Left ventricle myocardium inferior (tissue), 1 donor: ENCODE measurements at regions not wholly inside any gene's neighbourhood (a gene's known extent, or its start where the extent isn't known, plus 50 kb on each side); places are given as distances from the start of the nearest gene placed in this dataset.

Experiments used
- DNase-seq: peaks from one replicate; pipeline ENCODE4 v3.0.0-alpha.2; 2020
- H3K27ac ChIP-seq: fragments of 200-600 bp; replicated peaks from 2 replicates; pipeline ENCODE4 v1.8.0; 2021
- H3K27me3 ChIP-seq: fragments of 200-600 bp; 2 replicates; pipeline ENCODE4 v1.8.0; 2021; ENCODE audit warnings: low read depth
- H3K36me3 ChIP-seq: fragments of 200-600 bp; 2 replicates; pipeline ENCODE4 v1.8.0; 2021
- H3K4me1 ChIP-seq: fragments of 200-600 bp; 2 replicates; pipeline ENCODE4 v1.8.0; 2021
- H3K4me3 ChIP-seq: fragments of 200-600 bp; 2 replicates; pipeline ENCODE4 v1.8.0; 2021; ENCODE audit warnings: mild to moderate bottlenecking, moderate library complexity
- H3K9me3 ChIP-seq: fragments of 200-600 bp; replicated peaks from 2 replicates; pipeline ENCODE4 v1.8.0; 2021
- intact Hi-C: fragments of 100-400 bp; cut with micrococcal nuclease; formaldehyde crosslinking; loops from one replicate; pipeline ENCODE4 v1.11.0; 2022
- TF ChIP-seq, protein P1 (sequence below): fragments of 200-600 bp; IDR thresholded peaks from 2 replicates; pipeline ENCODE4 v1.8.0; 2021; ENCODE audit warnings: antibody characterized with exemption, mild to moderate bottlenecking, borderline replicate concordance
- donor health status: DM: no; HTN: yes; CAD: no; lungs with severe emphysema.

DNA sequence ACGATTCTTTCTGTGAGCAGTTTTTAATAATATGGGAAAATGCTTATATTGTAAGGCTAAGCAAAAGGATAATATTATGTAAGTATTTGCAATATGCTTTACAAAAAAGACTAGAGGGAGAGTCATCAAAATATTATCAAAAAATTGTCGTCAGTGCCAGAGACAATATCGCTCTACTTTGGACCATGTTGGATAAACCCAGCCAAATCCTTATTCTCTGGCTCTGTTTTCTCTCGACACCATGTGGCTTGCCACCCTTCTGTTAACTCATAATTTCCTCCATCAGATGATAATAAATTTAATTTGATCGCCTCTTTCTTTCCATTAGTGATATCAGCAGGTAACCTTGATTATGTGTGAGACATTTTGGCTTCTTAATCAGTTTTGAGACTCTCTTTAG is 129.9 kb downstream of the CDC42EP3 start:
- TF ChIP-seq, protein P1, sequence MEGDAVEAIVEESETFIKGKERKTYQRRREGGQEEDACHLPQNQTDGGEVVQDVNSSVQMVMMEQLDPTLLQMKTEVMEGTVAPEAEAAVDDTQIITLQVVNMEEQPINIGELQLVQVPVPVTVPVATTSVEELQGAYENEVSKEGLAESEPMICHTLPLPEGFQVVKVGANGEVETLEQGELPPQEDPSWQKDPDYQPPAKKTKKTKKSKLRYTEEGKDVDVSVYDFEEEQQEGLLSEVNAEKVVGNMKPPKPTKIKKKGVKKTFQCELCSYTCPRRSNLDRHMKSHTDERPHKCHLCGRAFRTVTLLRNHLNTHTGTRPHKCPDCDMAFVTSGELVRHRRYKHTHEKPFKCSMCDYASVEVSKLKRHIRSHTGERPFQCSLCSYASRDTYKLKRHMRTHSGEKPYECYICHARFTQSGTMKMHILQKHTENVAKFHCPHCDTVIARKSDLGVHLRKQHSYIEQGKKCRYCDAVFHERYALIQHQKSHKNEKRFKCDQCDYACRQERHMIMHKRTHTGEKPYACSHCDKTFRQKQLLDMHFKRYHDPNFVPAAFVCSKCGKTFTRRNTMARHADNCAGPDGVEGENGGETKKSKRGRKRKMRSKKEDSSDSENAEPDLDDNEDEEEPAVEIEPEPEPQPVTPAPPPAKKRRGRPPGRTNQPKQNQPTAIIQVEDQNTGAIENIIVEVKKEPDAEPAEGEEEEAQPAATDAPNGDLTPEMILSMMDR = no peak
- intact Hi-C loops = no loop called here
- H3K9me3 ChIP-seq = no peaks in the 10 kb centered on the region

DNA sequence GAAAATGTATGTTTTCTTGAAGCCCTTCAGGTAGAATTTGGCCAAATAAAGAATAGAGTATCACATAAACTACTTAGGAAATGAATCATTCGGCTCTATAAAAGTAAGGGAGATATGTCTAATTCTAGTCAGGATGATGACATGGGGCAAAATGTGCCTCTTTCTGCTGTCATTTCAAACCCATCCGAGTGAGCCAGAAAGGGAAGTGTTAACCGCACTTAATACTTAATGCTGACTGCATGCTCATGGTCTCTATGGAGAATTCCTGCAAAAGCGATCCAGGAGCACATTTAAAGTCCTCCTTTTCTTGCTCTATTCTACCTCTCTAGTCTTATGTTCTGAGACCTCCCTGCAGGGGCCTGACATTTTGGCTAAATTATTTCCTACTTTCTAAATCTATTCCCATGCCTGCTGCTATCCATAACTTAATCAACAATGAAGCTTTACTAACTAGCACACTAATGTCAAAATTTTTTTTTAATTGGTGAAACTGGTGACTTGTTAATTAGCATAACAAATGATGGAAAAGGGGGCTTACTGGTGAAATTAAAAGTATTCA is 127.4 kb downstream of the CDC42EP3 start:
- TF ChIP-seq, protein P1 = no peak
- DNase-seq = no peak
- Histone ChIP-seq H3K4me3 (no peak overlapping the region), H3K9me3 (no peaks in the 10 kb centered on the region), H3K36me3 (no peaks in the 10 kb centered on the region), H3K4me1 (no peaks in the 10 kb centered on the region), H3K27me3 (no peaks in the 10 kb centered on the region), H3K27ac (no peak overlapping the region)
- intact Hi-C loops = no loop called here

More for the DNA sequence above, 129.9 kb downstream of the CDC42EP3 start:
- Histone ChIP-seq H3K4me1 (no peaks in the 10 kb centered on the region), H3K36me3 (no peaks in the 10 kb centered on the region), H3K4me3 (no peak overlapping the region), H3K27ac (no peak overlapping the region), H3K27me3 (no peaks in the 10 kb centered on the region)
- DNase-seq = no peak

DNA sequence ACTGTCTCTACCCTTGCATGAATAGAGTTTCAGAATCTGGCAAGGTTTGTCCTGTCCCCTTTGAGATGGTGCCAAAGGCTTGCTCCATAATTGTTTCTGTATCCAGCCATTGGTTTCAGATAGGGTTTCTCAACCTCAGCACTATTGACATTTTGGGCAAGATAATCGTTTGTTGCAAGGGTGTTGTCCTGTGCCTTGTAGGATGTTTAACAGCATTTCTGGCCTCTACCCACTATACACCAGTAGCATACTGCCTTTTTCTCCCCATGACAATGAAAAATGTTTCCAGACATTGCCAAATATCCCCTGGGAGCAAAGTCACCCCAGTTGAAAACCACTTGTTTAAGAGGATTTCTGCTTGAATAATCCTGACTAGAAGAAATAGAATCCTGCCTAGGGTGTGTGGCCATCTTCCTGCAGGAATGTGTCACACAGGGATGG is 126.8 kb downstream of the CDC42EP3 start:
- H3K4me3 ChIP-seq = no peak overlapping the region
- H3K27ac ChIP-seq = no peak overlapping the region
- no peaks in the 10 kb centered on the region for H3K36me3 ChIP-seq
- H3K4me1 ChIP-seq = no peaks in the 10 kb centered on the region
- no peaks in the 10 kb centered on the region for H3K27me3 ChIP-seq
- no peaks in the 10 kb centered on the region for H3K9me3 ChIP-seq
- TF ChIP-seq, protein P1 = no peak
- DNase-seq = no peak
- intact Hi-C loops = no loop called here

DNA sequence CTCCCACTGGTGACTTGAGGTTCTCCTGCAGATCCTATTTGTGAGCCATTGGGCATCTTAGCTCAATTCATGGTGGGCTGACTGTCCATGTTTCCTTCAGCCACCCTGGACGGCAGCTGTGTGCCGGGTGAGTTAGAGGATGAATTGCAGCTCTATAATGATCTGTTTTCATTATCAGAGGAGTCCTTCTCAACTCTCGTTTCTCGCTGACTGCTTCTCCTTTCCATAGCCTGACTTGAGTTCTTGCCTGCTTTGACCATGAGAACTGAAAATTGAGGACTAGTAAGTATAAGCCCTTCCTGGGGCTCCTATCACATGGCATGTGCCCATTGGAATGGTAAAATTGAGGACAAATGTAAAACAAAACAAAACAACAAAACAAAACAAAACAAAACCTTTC is 121.8 kb downstream of the CDC42EP3 start:
- Histone ChIP-seq H3K4me1 (no peaks in the 10 kb centered on the region), H3K27ac (no peak overlapping the region), H3K27me3 (no peaks in the 10 kb centered on the region), H3K4me3 (no peak overlapping the region), H3K9me3 (no peaks in the 10 kb centered on the region), H3K36me3 (no peaks in the 10 kb centered on the region)
- intact Hi-C loops = no loop called here
- DNase-seq = no peak
- TF ChIP-seq, protein P1 = no peak

DNA sequence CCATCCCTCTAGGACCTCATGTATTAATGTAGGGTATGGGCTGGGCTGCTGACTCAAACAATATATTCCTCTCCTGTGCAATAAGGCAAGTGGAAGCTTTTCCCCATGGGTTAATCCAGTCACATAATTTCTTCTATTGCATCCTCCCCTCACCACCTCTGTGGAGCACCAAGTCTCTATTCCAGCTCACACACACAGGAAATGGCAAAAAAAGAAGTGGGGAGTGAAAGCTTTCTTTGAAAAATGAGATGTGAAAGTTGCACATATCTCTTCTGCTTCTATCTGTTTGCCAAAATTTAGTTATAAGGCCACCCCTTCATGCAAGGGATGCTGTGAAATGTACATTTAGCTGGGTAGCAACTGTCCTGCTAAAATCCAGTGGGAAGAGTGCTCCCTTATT is 121.3 kb downstream of the CDC42EP3 start:
- intact Hi-C loops = no loop called here
- Histone ChIP-seq H3K4me3 (no peak overlapping the region), H3K9me3 (no peaks in the 10 kb centered on the region), H3K27ac (no peak overlapping the region), H3K27me3 (no peaks in the 10 kb centered on the region), H3K36me3 (no peaks in the 10 kb centered on the region), H3K4me1 (no peaks in the 10 kb centered on the region)
- TF ChIP-seq, protein P1 = no peak
- DNase-seq = no peak
